ENCODE measurements at regions not wholly inside any gene's neighbourhood (a gene's known extent, or its start where the extent isn't known, plus 50 kb on each side); places are given as distances from the start of the nearest gene placed in this dataset.

GRCh38 chr1:172779491-172779890, 120.6 kb downstream of the FASLG start:
- no peak overlapping the region for H4K91ac ChIP-seq (ENCODE audit: insufficient read depth, low read depth, low read length)
- no peak overlapping the region for H2BK20ac ChIP-seq (ENCODE audit: low read depth, low read length)
- H3K9me1 ChIP-seq (ENCODE audit: insufficient read depth, low read length): no peaks in the 10 kb centered on the region
- ATAC-seq (ENCODE audit: low read depth) (no peak; the same call in 1 of the 2 replicates), DNase-seq (peak; percentile 42)
- 0 out of 2 replicates have a peak overlapping the region, but pooled peaks have one; percentile 33 for H3K4me2 ChIP-seq (ENCODE audit: low read depth, low read length)
- ChIA-PET POLR2A (ENCODE audit: unreplicated experiment) (interaction anchor here (0.6 kb wide), 1 partner anchor 13 kb away, joined by 5 read pairs; no protein-coding TSS in a partner anchor), CTCF (interaction anchor here (1.1 to 1.2 kb wide), 2 partner anchors 39 to 422 kb away, joined by 3 read pairs; no protein-coding TSS in a partner anchor)
- H2AFZ ChIP-seq (replicated peaks; ENCODE audit: low read length, poor library complexity): no peak overlapping the region
- H3K36me3 ChIP-seq (ENCODE audit: control insufficient read depth, insufficient read depth, low read length): no peaks in the 10 kb centered on the region
- no peak overlapping the region for H2BK5ac ChIP-seq (ENCODE audit: low read depth, low read length, poor library complexity, severe bottlenecking)
- 0 out of 2 replicates have a peak, but pooled peaks cover 1% of the 10 kb centered on the region for H3K4me1 ChIP-seq (ENCODE audit: control insufficient read depth, insufficient read depth, low read length)
- no peak overlapping the region for H3K23ac ChIP-seq (ENCODE audit: low read depth, low read length)
- H3K56ac ChIP-seq (ENCODE audit: extremely low read depth, insufficient read depth, low read length): no peak overlapping the region
- intact Hi-C loops (cut with micrococcal nuclease) (no loop called here), dilution Hi-C loops (cut with HindIII; ENCODE audit: low sequenced_read_pairs, unreplicated experiment) (no loop called here), in situ Hi-C loops (cut with MboI; ENCODE audit: low sequenced_read_pairs) (no loop called here)
- H4K20me1 ChIP-seq (ENCODE audit: insufficient read depth, low read length): no peaks in the 10 kb centered on the region
- H3K9me3 ChIP-seq (ENCODE audit: control insufficient read depth, insufficient read depth, low read length): 0 out of 2 replicates have a peak, but pooled peaks cover 3% of the 10 kb centered on the region
- H3K27me3 ChIP-seq (ENCODE audit: control insufficient read depth, insufficient read depth, low read length): no peaks in the 10 kb centered on the region; the same call in none of the 2 replicates
- TF ChIP-seq BHLHE40 (IDR thresholded peaks at IDR 0.05; ENCODE audit: low read depth, low read length): no peak
- no peak for TF ChIP-seq MXI1 (IDR thresholded peaks at IDR 0.05; ENCODE audit: borderline replicate concordance, low read depth, low read length)
- TF ChIP-seq FOS (IDR thresholded peaks at IDR 0.05; ENCODE audit: low read depth, low read length): no peak
- no peak for TF ChIP-seq ELK1 (IDR thresholded peaks at IDR 0.05; ENCODE audit: borderline replicate concordance, low read depth, low read length)
- TF ChIP-seq, protein P1, sequence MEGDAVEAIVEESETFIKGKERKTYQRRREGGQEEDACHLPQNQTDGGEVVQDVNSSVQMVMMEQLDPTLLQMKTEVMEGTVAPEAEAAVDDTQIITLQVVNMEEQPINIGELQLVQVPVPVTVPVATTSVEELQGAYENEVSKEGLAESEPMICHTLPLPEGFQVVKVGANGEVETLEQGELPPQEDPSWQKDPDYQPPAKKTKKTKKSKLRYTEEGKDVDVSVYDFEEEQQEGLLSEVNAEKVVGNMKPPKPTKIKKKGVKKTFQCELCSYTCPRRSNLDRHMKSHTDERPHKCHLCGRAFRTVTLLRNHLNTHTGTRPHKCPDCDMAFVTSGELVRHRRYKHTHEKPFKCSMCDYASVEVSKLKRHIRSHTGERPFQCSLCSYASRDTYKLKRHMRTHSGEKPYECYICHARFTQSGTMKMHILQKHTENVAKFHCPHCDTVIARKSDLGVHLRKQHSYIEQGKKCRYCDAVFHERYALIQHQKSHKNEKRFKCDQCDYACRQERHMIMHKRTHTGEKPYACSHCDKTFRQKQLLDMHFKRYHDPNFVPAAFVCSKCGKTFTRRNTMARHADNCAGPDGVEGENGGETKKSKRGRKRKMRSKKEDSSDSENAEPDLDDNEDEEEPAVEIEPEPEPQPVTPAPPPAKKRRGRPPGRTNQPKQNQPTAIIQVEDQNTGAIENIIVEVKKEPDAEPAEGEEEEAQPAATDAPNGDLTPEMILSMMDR (conservative IDR thresholded peaks at IDR 0.05; ENCODE audit: low read depth, low read length): no peak
- no peak for TF ChIP-seq RAD21 (IDR thresholded peaks at IDR 0.05; ENCODE audit: low read length)
- no peak for TF ChIP-seq USF2 (IDR thresholded peaks at IDR 0.05; ENCODE audit: low read depth, low read length)
- TF ChIP-seq MAFK (IDR thresholded peaks at IDR 0.05; ENCODE audit: low read depth, low read length): no peak
- TF ChIP-seq RFX5 (IDR thresholded peaks at IDR 0.05; ENCODE audit: low read depth, low read length): no peak
- TF ChIP-seq MAZ (IDR thresholded peaks at IDR 0.05; ENCODE audit: borderline replicate concordance, low read depth, low read length): no peak
- no peak for TF ChIP-seq CEBPB (IDR thresholded peaks at IDR 0.05; ENCODE audit: low read depth, low read length)
- no peak for TF ChIP-seq RCOR1 (IDR thresholded peaks at IDR 0.05; ENCODE audit: insufficient replicate concordance, low read length)
- TF ChIP-seq NFE2L2 (IDR thresholded peaks at IDR 0.05; ENCODE audit: low read depth, low read length): no peak
- TF ChIP-seq SMC3 (IDR thresholded peaks at IDR 0.05; ENCODE audit: low read depth, low read length): no peak
- TF ChIP-seq POLR2A (IDR thresholded peaks at IDR 0.05; ENCODE audit: low read depth, low read length): no peak
- no peak for TF ChIP-seq CHD1 (IDR thresholded peaks at IDR 0.05; ENCODE audit: low read depth, low read length)
- H3K27ac ChIP-seq (ENCODE audit: insufficient read depth, low read length): no peak overlapping the region
- no peak overlapping the region; the same call in 1 of the 2 replicates for H2BK120ac ChIP-seq (ENCODE audit: low read depth, low read length)
- no peak overlapping the region for H2AK9ac ChIP-seq (replicated peaks; ENCODE audit: low read depth, low read length, poor library complexity)
- no CpG with 5 or more reads among the region's 3 CpGs for WGBS, 2 experiments (ENCODE audit: extremely low coverage in 2 of 2, insufficient read length in 1 of 2)
- H3K79me1 ChIP-seq (ENCODE audit: low read depth in 1 of 2, low read length in 2 of 2): no peaks in the 10 kb centered on the region
- H3K18ac ChIP-seq (ENCODE audit: low read depth, low read length): no peak overlapping the region
- H3K4ac ChIP-seq (ENCODE audit: low read depth, low read length): no peak overlapping the region
- H4K8ac ChIP-seq (ENCODE audit: low read depth in 2 of 2, low read length in 2 of 2): no peak overlapping the region; a peak in 1 of 4 replicates
- H2AK5ac ChIP-seq (ENCODE audit: low read depth, low read length): no peak overlapping the region
- no peak overlapping the region for H4K5ac ChIP-seq (ENCODE audit: low read depth, low read length)
- H3K9ac ChIP-seq (ENCODE audit: low read depth, low read length): no peak overlapping the region
- H3K14ac ChIP-seq (replicated peaks; ENCODE audit: low read depth, low read length): peak overlapping the region; percentile 22; the same call in 1 of the 2 replicates
- no peak overlapping the region for H3K4me3 ChIP-seq (ENCODE audit: insufficient read depth, low read depth, low read length)
- no TSS peak for BruUV-seq (replicated peaks)
- H2BK15ac ChIP-seq (ENCODE audit: low read depth, low read length): no peak overlapping the region; the same call in 2 of the 3 replicates

Measured in IMR-90 (cell line).